ENCODE measurements at regions not wholly inside any gene's neighbourhood (a gene's known extent, or its start where the extent isn't known, plus 50 kb on each side); places are given as distances from the start of the nearest gene placed in this dataset.

DNA sequence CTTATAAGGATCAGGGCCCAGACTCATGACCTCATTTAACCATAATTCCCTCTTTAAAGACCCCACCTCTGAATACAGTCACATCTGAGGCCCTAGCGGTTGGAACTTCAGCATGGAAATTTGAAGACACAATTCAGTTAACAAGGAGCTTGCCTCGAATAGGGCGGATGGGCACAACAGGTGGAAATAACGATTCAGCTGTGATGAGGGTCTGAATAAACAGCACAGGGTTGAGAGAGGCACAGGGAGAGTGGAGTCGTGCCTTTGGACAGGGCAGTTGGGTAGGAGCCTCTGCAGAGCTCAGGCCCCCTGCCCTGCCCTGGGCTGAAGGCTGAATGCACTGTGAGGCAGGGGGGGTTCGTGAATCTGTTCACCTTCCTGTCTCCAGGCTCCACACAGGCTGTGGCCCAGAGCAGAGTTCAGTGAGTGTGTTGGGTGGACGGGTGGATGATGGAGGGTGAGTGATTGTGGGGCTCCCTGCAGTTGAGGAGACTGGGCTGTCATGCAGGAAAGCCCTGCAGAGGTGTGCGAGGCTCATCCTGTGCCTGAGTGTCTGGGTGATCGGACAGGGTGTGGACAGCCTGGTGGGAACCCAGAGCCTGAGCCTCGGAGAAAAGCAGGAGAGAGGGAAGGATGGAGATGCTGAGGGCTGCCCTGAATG is 243.1 kb downstream of the FOXD2 start:
- Histone ChIP-seq H3K4me1 (ENCODE audit: insufficient read depth, low read length) (peaks cover 11% of the 10 kb centered on the region; the same call in 1 of the 2 replicates), H3K36me3 (ENCODE audit: low read depth, low read length) (no peaks in the 10 kb centered on the region), H3K4me2 (ENCODE audit: low read length) (no peak overlapping the region), H3K9me2 (replicated peaks; ENCODE audit: low read length) (no peaks in the 10 kb centered on the region), H3K9ac (ENCODE audit: low read length) (no peak overlapping the region), H2AFZ (ENCODE audit: low read length) (no peak overlapping the region), H3K79me2 (ENCODE audit: low read length) (no peaks in the 10 kb centered on the region), H4K20me1 (ENCODE audit: low read length) (no peaks in the 10 kb centered on the region), H3K27me3 (ENCODE audit: low read length) (no peaks in the 10 kb centered on the region), H3K27ac (ENCODE audit: low read length) (no peak overlapping the region), H3K4me3 (ENCODE audit: low read length) (no peak overlapping the region), H3K9me3 (ENCODE audit: low read length) (no peaks in the 10 kb centered on the region), H3F3A (ENCODE audit: low read length, unreplicated experiment) (no peaks in the 10 kb centered on the region)
- intact Hi-C loops (cut with micrococcal nuclease), result no loop called here
- TF ChIP-seq EZH2 (IDR thresholded peaks at IDR 0.05; ENCODE audit: low read length, unreplicated experiment), result no peak
- TF ChIP-seq EZH2phosphoT487 (IDR thresholded peaks at IDR 0.05; ENCODE audit: borderline replicate concordance, low read length), result no peak
- TF ChIP-seq, protein P1, sequence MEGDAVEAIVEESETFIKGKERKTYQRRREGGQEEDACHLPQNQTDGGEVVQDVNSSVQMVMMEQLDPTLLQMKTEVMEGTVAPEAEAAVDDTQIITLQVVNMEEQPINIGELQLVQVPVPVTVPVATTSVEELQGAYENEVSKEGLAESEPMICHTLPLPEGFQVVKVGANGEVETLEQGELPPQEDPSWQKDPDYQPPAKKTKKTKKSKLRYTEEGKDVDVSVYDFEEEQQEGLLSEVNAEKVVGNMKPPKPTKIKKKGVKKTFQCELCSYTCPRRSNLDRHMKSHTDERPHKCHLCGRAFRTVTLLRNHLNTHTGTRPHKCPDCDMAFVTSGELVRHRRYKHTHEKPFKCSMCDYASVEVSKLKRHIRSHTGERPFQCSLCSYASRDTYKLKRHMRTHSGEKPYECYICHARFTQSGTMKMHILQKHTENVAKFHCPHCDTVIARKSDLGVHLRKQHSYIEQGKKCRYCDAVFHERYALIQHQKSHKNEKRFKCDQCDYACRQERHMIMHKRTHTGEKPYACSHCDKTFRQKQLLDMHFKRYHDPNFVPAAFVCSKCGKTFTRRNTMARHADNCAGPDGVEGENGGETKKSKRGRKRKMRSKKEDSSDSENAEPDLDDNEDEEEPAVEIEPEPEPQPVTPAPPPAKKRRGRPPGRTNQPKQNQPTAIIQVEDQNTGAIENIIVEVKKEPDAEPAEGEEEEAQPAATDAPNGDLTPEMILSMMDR (conservative IDR thresholded peaks at IDR 0.05; ENCODE audit: low read depth, low read length), result no peak
- ChIA-PET CTCF (no interaction called here), POLR2A (ENCODE audit: unreplicated experiment) (no interaction called here)
- ATAC-seq, result no peak
- no TSS peak for BruUV-seq (replicated peaks)
- DNase-seq, result no peak

DNA sequence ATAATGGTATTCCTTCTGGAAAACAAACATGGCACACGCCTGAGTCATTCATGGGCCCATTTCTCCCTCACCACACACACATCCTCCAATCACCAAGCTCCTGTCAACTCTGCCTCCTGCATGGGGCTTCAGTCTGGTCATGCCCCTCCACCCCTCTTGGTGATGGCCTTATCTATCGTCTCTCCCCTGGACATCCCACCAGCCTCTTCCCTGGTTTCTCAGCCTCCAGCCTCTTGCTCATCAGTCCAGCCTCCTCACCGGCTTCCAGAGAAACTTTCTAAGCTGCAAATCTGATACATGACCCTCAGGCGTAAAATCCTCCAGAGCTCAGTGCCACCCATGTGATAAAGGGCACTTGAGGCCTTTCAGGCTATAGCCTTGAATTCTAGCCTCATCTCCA is 243.9 kb downstream of the FOXD2 start:
- intact Hi-C loops (cut with micrococcal nuclease), result no loop called here
- ChIA-PET POLR2A (ENCODE audit: unreplicated experiment) (no interaction called here), CTCF (interaction anchor here (0.6 kb wide), 1 partner anchor 241 kb away, joined by 3 read pairs; no protein-coding TSS in a partner anchor)
- DNase-seq (no peak), ATAC-seq (no peak)
- Histone ChIP-seq H2AFZ (ENCODE audit: low read length) (no peak overlapping the region), H3K27ac (ENCODE audit: low read length) (no peak overlapping the region), H3F3A (ENCODE audit: low read length, unreplicated experiment) (no peaks in the 10 kb centered on the region), H3K4me1 (ENCODE audit: insufficient read depth, low read length) (peaks cover 11% of the 10 kb centered on the region; the same call in 1 of the 2 replicates), H4K20me1 (ENCODE audit: low read length) (no peaks in the 10 kb centered on the region), H3K4me3 (ENCODE audit: low read length) (no peak overlapping the region), H3K79me2 (ENCODE audit: low read length) (no peaks in the 10 kb centered on the region), H3K9ac (ENCODE audit: low read length) (no peak overlapping the region), H3K9me3 (ENCODE audit: low read length) (no peaks in the 10 kb centered on the region), H3K36me3 (ENCODE audit: low read depth, low read length) (no peaks in the 10 kb centered on the region), H3K27me3 (ENCODE audit: low read length) (no peaks in the 10 kb centered on the region), H3K9me2 (replicated peaks; ENCODE audit: low read length) (no peaks in the 10 kb centered on the region), H3K4me2 (ENCODE audit: low read length) (no peak overlapping the region)
- no TSS peak for BruUV-seq (replicated peaks)
- TF ChIP-seq EZH2 (IDR thresholded peaks at IDR 0.05; ENCODE audit: low read length, unreplicated experiment) (no peak), EZH2phosphoT487 (IDR thresholded peaks at IDR 0.05; ENCODE audit: borderline replicate concordance, low read length) (no peak)
- TF ChIP-seq, protein P1 (conservative IDR thresholded peaks at IDR 0.05; ENCODE audit: low read depth, low read length), result no peak

DNA sequence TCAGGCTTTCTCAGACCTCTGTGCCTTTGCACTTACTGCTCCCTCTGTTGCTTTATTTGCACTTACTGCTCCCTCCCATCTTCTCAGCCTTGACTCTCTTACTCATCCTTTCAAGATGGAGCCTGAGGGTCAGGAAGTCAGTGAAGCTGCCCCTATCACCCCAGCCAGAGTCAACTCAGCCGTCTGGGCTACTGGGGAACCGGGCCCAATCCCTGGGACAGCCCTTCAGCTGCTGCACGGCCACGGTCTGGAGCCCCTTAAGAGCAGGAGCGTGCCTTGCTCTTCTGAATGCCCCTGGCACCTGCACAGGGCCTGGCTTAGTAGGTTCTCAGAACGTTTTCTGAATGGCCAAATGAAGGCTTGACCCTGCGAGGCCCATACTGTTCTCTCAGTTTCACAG is 244.4 kb downstream of the FOXD2 start:
- no peak overlapping the region for H3K9ac ChIP-seq (ENCODE audit: low read length)
- intact Hi-C loops (cut with micrococcal nuclease), result no loop called here
- peaks cover 11% of the 10 kb centered on the region; the same call in 1 of the 2 replicates for H3K4me1 ChIP-seq (ENCODE audit: insufficient read depth, low read length)
- CTCF ChIA-PET, result no interaction called here
- no peaks in the 10 kb centered on the region for H3K27me3 ChIP-seq (ENCODE audit: low read length)
- no peaks in the 10 kb centered on the region for H4K20me1 ChIP-seq (ENCODE audit: low read length)
- no peak for ATAC-seq
- no peak overlapping the region for H3K4me3 ChIP-seq (ENCODE audit: low read length)
- no peak for DNase-seq
- H3F3A ChIP-seq (ENCODE audit: low read length, unreplicated experiment), result no peaks in the 10 kb centered on the region
- BruUV-seq (replicated peaks), result no TSS peak
- TF ChIP-seq EZH2phosphoT487 (IDR thresholded peaks at IDR 0.05; ENCODE audit: borderline replicate concordance, low read length), result no peak
- TF ChIP-seq, protein P1 (conservative IDR thresholded peaks at IDR 0.05; ENCODE audit: low read depth, low read length), result no peak
- TF ChIP-seq EZH2 (IDR thresholded peaks at IDR 0.05; ENCODE audit: low read length, unreplicated experiment), result no peak
- no peaks in the 10 kb centered on the region for H3K9me3 ChIP-seq (ENCODE audit: low read length)
- no peak overlapping the region for H2AFZ ChIP-seq (ENCODE audit: low read length)
- no peak overlapping the region for H3K27ac ChIP-seq (ENCODE audit: low read length)
- POLR2A ChIA-PET (ENCODE audit: unreplicated experiment), result no interaction called here
- no peaks in the 10 kb centered on the region for H3K79me2 ChIP-seq (ENCODE audit: low read length)
- no peaks in the 10 kb centered on the region for H3K9me2 ChIP-seq (replicated peaks; ENCODE audit: low read length)
- no peaks in the 10 kb centered on the region for H3K36me3 ChIP-seq (ENCODE audit: low read depth, low read length)
- no peak overlapping the region for H3K4me2 ChIP-seq (ENCODE audit: low read length)
